MM.1S (cell line): ENCODE measurements at regions not wholly inside any gene's neighbourhood (a gene's known extent, or its start where the extent isn't known, plus 50 kb on each side); places are given as distances from the start of the nearest gene placed in this dataset.

Experiments used
- DNase-seq: peaks from one replicate; pipeline ENCODE4 v3.0.0-alpha.2; 2015
- H2AFZ ChIP-seq: fragments of 300-600 bp; sonication (generic); 2 replicates; pipeline ENCODE4 v1.6.0; 2016; ENCODE audit warnings: antibody characterized with exemption, low read length
- H3F3A ChIP-seq: fragments of 300-600 bp; sonication (generic); 2 replicates; pipeline ENCODE4 v1.6.1; 2016; ENCODE audit warnings: mild to moderate bottlenecking, antibody characterized with exemption, low read length, moderate library complexity, mixed read lengths; ENCODE audit not compliant: insufficient read depth
- H3K27ac ChIP-seq: fragments of 300-600 bp; sonication (generic); 2 replicates; pipeline ENCODE4 v1.5.1; 2016; ENCODE audit warnings: mild to moderate bottlenecking, low read length
- H3K27me3 ChIP-seq: fragments of 300-600 bp; sonication (generic); replicated peaks from 2 replicates; pipeline ENCODE4 v1.6.0; 2016; ENCODE audit warnings: low read length; ENCODE audit not compliant: insufficient read depth
- H3K36me3 ChIP-seq: fragments of 300-600 bp; sonication (generic); replicated peaks from 2 replicates; pipeline ENCODE4 v1.6.1; 2016; ENCODE audit warnings: mild to moderate bottlenecking, low read length, mixed read lengths; ENCODE audit not compliant: insufficient read depth
- H3K4me1 ChIP-seq: fragments of 300-600 bp; sonication (generic); 2 replicates; pipeline ENCODE4 v1.6.1; 2016; ENCODE audit warnings: low read length, mixed read lengths
- H3K4me2 ChIP-seq: fragments of 300-600 bp; sonication (generic); 2 replicates; pipeline ENCODE4 v1.6.0; 2016; ENCODE audit warnings: low read depth, low read length
- H3K4me3 ChIP-seq: fragments of 300-600 bp; sonication (generic); 2 replicates; pipeline ENCODE4 v1.5.1; 2016; ENCODE audit warnings: low read length, mixed read lengths
- H3K79me2 ChIP-seq: fragments of 300-600 bp; sonication (generic); 2 replicates; pipeline ENCODE4 v1.6.1; 2016; ENCODE audit warnings: mixed run types, low read length, mixed read lengths
- H3K9ac ChIP-seq: fragments of 300-600 bp; sonication (generic); 2 replicates; pipeline ENCODE4 v1.6.1; 2016; ENCODE audit warnings: low read length, mixed read lengths
- H3K9me2 ChIP-seq: fragments of 300-600 bp; sonication (generic); replicated peaks from 2 replicates; pipeline ENCODE4 v1.6.1; 2016; ENCODE audit warnings: mild to moderate bottlenecking, low read length, mixed read lengths; ENCODE audit not compliant: insufficient read depth
- H3K9me3 ChIP-seq: fragments of 300-600 bp; sonication (generic); replicated peaks from 2 replicates; pipeline ENCODE4 v1.6.1; 2016; ENCODE audit warnings: mild to moderate bottlenecking, low read length, mixed read lengths; ENCODE audit not compliant: insufficient read depth
- H4K20me1 ChIP-seq: fragments of 300-600 bp; sonication (generic); 2 replicates; pipeline ENCODE4 v1.6.1; 2016; ENCODE audit warnings: mild to moderate bottlenecking, low read length, moderate library complexity, mixed read lengths; ENCODE audit not compliant: insufficient read depth
- CTCF ChIP-seq: fragments of 300-600 bp; sonication (generic); IDR thresholded peaks from 2 replicates; pipeline ENCODE4 v1.5.1; 2016; ENCODE audit warnings: antibody characterized with exemption, low read length, mixed read lengths
- EZH2 ChIP-seq: fragments of 300-600 bp; sonication (generic); optimal IDR thresholded peaks from 2 replicates; pipeline ENCODE3; 2017; ENCODE audit warnings: low read depth, mild to moderate bottlenecking, antibody characterized with exemption, low read length, mixed read lengths
- EZH2phosphoT487 ChIP-seq: fragments of 300-600 bp; sonication (generic); IDR thresholded peaks from 2 replicates; pipeline ENCODE4 v1.6.1; 2018; ENCODE audit warnings: antibody characterized with exemption, low read length

GRCh38 chr13:26822146-26822545 lies 61.6 kb upstream of the GPR12 start:
- Histone ChIP-seq H3K4me1 (no peaks in the 10 kb centered on the region), H3K9ac (no peak overlapping the region), H3F3A (no peaks in the 10 kb centered on the region), H3K27me3 (no peaks in the 10 kb centered on the region), H4K20me1 (no peaks in the 10 kb centered on the region), H3K79me2 (no peaks in the 10 kb centered on the region), H3K9me3 (no peaks in the 10 kb centered on the region), H3K4me3 (no peak overlapping the region), H2AFZ (no peak overlapping the region), H3K27ac (no peak overlapping the region), H3K36me3 (no peaks in the 10 kb centered on the region), H3K4me2 (no peak overlapping the region), H3K9me2 (no peaks in the 10 kb centered on the region)
- DNase-seq = no peak
- TF ChIP-seq CTCF (no peak), EZH2phosphoT487 (no peak), EZH2 (no peak)

- H2AFZ ChIP-seq = no peak overlapping the region
- no peaks in the 10 kb centered on the region for H3K36me3 ChIP-seq
- TF ChIP-seq EZH2phosphoT487 (no peak), EZH2 (no peak), CTCF (no peak)
- H3K79me2 ChIP-seq = no peaks in the 10 kb centered on the region
- no peak overlapping the region for H3K27ac ChIP-seq
- H3K4me2 ChIP-seq = no peak overlapping the region
- no peak overlapping the region for H3K4me3 ChIP-seq
- H3K4me1 ChIP-seq = no peaks in the 10 kb centered on the region
- H3K27me3 ChIP-seq = no peaks in the 10 kb centered on the region
- H3K9ac ChIP-seq = no peak overlapping the region
- H3F3A ChIP-seq = no peaks in the 10 kb centered on the region
- no peaks in the 10 kb centered on the region for H3K9me2 ChIP-seq
- DNase-seq = no peak
- no peaks in the 10 kb centered on the region for H4K20me1 ChIP-seq
- H3K9me3 ChIP-seq = no peaks in the 10 kb centered on the region
Observed at GRCh38 chr13:26821672-26822071, 61.1 kb upstream of the GPR12 start.

GRCh38 chr13:26820871-26821270 lies 60.3 kb upstream of the GPR12 start:
- no peak overlapping the region for H3K27ac ChIP-seq
- no peaks in the 10 kb centered on the region for H3K36me3 ChIP-seq

More at GRCh38 chr13:26820871-26821270, 60.3 kb upstream of the GPR12 start:
- no peak overlapping the region for H2AFZ ChIP-seq
- no peaks in the 10 kb centered on the region for H3K9me2 ChIP-seq
- H3K4me2 ChIP-seq = no peak overlapping the region
- H3K4me3 ChIP-seq = no peak overlapping the region
- H3K9me3 ChIP-seq = no peaks in the 10 kb centered on the region
- H4K20me1 ChIP-seq = no peaks in the 10 kb centered on the region
- no peaks in the 10 kb centered on the region for H3F3A ChIP-seq
- H3K4me1 ChIP-seq = no peaks in the 10 kb centered on the region
- no peaks in the 10 kb centered on the region for H3K27me3 ChIP-seq
- TF ChIP-seq EZH2phosphoT487 (no peak), EZH2 (no peak), CTCF (no peak)
- DNase-seq = no peak
- no peaks in the 10 kb centered on the region for H3K79me2 ChIP-seq
- no peak overlapping the region for H3K9ac ChIP-seq
